ES-I3 (cell line): ENCODE measurements at regions not wholly inside any gene's neighbourhood (a gene's known extent, or its start where the extent isn't known, plus 50 kb on each side); places are given as distances from the start of the nearest gene placed in this dataset.

Source experiments
- H3K36me3 ChIP-seq: 2 replicates; pipeline ENCODE4 v1.6.1; 2013; ENCODE audit warnings: mild to moderate bottlenecking, low read length, control low read depth, moderate library complexity; ENCODE audit not compliant: insufficient read depth
- H3K4me1 ChIP-seq: 2 replicates; pipeline ENCODE4 v1.6.1; 2013; ENCODE audit warnings: mild to moderate bottlenecking, control low read depth, low read length; ENCODE audit not compliant: insufficient read depth
- H3K9ac ChIP-seq: 2 replicates; pipeline ENCODE4 v1.6.1; 2013; ENCODE audit warnings: low read depth, mild to moderate bottlenecking, low read length, moderate library complexity
- H3K9me3 ChIP-seq: 2 replicates; pipeline ENCODE4 v1.6.1; 2013; ENCODE audit warnings: mild to moderate bottlenecking, low read length, moderate library complexity; ENCODE audit not compliant: control insufficient read depth, insufficient read depth

DNA sequence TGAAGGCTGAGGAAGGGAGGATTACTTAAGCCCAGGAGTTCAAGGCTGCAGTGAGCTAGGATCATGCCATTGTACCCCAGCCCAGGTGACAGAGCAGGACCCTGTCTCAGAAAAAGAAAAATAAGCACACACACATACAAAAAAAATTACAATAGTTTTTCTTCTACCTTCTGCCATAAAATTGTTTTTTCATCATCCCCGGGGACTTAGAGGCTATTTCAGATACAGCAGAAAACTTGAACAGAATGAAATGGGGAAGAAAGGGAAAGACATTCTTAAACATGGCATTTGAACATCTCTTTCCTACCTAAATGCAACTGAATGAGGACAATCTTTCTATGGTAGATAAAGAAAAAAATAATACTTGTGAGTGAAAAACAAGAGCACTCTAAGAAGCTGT is 109.1 kb downstream of the KCTD12 start:
- no peak overlapping the region for H3K9ac ChIP-seq
- no peaks in the 10 kb centered on the region for H3K36me3 ChIP-seq

DNA sequence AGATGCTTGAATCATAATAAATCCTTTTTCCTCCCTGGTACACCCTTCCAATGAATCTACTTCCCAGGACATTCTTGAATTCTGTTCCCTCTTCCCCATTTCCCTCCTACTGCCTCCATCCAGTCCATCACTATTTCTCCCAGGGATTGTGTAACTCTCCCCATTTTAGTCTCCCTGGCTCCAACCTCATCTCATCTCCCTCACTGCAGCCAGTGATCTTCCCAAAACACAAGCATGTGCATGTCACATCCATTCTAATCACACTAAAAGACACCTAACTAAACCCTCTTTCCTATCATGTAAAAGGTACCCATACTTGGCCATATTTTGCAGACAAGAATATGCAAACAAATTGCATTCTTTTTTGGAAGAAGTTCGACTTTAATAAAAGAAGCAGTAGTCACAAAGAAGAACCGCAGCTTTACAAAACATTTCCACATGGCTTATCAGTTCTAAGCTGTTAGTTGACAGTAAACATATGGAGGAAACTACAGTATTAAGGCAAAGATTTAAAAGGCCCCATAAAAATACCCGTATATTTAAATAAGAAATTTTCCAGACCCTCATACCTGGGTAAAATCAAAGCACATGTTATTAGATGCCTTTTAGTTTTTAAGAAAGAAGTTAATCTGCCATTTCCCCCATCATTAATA is 111.0 kb downstream of the KCTD12 start:
- no peaks in the 10 kb centered on the region for H3K36me3 ChIP-seq
- no peak overlapping the region for H3K9ac ChIP-seq
- H3K4me1 ChIP-seq, result no peaks in the 10 kb centered on the region; the same call in 1 of the 2 replicates
- H3K9me3 ChIP-seq, result no peaks in the 10 kb centered on the region

More for the DNA sequence above, 109.1 kb downstream of the KCTD12 start:
- H3K4me1 ChIP-seq, result no peaks in the 10 kb centered on the region; the same call in 1 of the 2 replicates
- H3K9me3 ChIP-seq, result no peaks in the 10 kb centered on the region

DNA sequence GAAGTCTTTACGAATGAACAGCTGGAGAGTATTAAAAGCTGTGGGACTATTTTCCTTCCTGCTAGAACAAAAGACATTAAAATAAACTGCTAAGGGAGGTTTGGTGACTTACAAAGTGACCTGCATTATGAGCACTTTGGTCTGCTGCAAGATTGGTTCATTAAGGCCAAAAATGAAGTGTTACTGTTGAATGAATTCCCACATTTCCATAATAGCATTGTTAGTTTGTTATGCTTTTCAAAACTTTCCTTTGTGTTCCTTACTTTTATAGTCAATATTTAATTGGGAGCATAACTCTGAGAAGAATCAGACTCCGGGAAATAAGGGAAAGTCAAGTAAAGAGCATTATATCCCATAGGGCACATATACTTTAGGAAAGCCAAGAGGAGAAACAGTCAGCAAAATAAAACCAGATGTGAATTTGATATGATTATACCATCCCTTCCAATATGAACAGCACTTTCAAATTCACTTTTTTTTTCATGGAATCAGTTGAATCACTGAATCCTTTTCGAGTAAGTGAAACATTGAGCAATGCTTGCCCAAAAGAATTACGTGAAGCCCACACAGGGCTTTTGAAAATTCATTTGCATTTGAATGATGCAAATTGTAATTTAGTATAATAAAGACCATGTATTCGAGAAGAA is 112.6 kb downstream of the KCTD12 start:
- Histone ChIP-seq H3K9ac (no peak overlapping the region), H3K36me3 (no peaks in the 10 kb centered on the region), H3K9me3 (no peaks in the 10 kb centered on the region), H3K4me1 (no peaks in the 10 kb centered on the region; the same call in 1 of the 2 replicates)

DNA sequence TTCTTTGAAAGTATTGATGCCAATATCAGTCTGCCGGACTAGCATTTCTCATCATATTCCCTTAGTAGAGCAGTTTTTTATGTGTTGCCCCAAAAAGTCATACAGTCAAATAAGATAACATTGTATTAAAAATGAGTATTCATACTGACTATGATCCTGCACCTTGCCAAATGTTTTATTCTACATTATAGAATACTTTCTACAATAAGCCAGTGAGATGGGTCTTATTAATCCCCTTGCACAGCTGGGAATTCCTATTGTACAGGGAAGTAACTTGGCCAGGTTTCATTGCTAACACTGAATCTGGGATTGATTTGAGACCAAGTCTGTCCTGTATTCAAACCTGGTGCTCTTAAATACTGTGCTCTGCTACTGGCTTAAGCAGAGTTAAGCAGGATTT is 114.0 kb downstream of the KCTD12 start:
- Histone ChIP-seq H3K9me3 (no peaks in the 10 kb centered on the region), H3K36me3 (no peaks in the 10 kb centered on the region)

DNA sequence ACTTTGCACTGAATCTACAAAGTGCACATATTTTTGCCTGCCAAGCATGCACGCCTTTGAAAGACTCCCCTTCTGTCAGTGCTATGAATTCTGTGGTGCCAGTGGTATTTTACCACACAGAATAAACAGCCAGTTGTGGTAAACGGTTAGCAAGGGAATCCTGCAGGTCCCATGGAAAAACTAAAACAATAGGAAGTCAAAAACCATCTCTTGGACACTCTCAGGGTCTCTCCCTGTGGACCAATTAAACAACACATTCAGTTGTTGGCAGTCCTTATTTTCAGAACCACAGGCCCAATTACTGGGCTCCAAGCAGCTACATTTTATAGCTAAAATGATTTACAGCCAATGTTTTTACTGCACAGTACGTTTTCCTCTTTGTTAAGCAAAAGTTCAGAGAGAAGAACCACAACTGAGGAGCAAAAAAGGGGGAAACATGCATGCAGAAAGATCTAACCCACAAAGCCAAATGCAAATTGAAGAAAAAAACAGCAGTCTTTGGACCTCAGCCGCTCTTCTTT is 116.9 kb downstream of the KCTD12 start:
- H3K36me3 ChIP-seq, result no peaks in the 10 kb centered on the region
- H3K9me3 ChIP-seq, result no peaks in the 10 kb centered on the region
- no peak overlapping the region for H3K9ac ChIP-seq
- no peaks in the 10 kb centered on the region; the same call in 1 of the 2 replicates for H3K4me1 ChIP-seq

More for the DNA sequence above, 114.0 kb downstream of the KCTD12 start:
- H3K4me1 ChIP-seq, result no peaks in the 10 kb centered on the region; the same call in 1 of the 2 replicates
- no peak overlapping the region for H3K9ac ChIP-seq

DNA sequence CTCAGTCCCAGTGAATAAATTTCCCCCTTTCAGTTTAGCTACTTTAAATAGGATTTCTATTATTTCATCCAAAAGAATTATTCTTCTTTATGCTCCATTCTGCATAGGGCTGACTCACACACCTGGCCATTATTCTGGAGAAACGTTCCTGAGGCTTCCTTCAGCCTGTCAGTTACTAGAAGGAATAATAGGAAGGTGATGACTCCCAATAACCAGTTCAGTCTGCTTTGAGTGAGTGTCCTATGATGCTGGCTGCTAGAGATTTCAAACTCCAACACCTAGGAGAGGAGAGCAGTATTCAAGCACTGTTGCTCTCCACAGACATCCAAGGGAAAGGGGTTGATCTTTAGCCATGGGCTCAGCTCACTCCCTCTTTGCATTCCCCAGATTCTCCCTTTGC is 117.8 kb downstream of the KCTD12 start:
- H3K36me3 ChIP-seq, result no peaks in the 10 kb centered on the region
- no peak overlapping the region for H3K9ac ChIP-seq
- no peaks in the 10 kb centered on the region for H3K9me3 ChIP-seq
- H3K4me1 ChIP-seq, result no peaks in the 10 kb centered on the region

DNA sequence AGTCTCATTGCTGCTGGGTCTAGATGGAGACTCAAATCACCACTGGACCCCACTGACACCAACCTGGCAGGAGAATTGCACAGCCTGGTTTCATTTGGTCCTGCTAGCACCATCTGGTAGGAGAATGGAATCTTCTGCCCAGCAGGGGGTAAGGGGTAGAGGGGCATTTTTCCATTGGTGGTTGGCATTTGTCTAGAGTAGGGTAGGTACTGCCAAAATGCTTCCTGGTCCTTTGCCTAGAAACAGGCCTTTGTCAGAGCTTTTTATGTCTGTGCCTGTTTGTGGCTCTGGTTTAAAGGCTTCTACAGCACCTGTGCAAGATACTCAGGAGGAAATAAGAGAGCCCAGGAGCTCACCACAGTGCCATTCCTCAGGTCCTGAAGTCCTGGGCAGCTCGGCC is 121.3 kb downstream of the KCTD12 start:
- H3K4me1 ChIP-seq, result no peaks in the 10 kb centered on the region; the same call in 1 of the 2 replicates
- no peaks in the 10 kb centered on the region for H3K36me3 ChIP-seq
- no peaks in the 10 kb centered on the region for H3K9me3 ChIP-seq
- H3K9ac ChIP-seq, result no peak overlapping the region

DNA sequence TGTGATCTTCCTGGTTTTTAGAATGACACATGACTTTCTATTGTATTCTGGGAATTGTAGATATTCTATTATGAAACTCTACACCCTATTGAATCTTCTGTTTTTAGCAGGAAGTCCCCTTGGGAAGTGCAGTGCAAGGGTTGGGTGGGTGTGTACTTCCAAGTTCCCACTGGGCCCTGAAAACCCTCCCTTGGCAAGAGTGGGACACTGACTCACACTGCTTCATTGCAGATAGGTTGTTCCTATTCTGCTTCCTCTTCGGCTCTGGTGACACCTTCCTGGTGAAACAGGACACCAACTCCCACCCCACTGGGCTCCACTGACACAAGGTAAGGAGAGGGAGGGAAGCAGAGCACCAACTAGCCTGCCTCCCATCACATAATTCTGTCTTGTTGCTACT is 121.8 kb downstream of the KCTD12 start:
- Histone ChIP-seq H3K4me1 (no peaks in the 10 kb centered on the region; the same call in 1 of the 2 replicates), H3K36me3 (no peaks in the 10 kb centered on the region), H3K9me3 (no peaks in the 10 kb centered on the region), H3K9ac (no peak overlapping the region)

DNA sequence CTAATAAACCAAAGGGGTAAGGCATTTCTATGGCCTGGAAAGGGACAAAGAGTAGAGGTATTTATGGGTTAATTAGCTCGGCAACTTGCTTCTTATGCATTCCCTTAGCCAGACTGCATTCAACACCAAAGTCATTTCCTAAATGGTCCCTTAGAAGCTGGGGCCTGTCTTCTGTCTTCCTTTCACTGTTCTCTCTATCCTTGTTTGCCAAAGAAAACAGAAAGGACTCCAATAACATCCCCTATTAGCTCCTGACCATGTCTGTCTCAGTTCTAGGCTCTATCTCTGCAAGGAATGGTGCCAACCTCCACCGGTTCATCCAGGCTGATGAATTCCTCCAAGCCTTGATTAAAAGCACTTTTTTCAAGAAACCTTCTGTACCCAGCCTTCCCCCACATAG is 123.5 kb downstream of the KCTD12 start:
- Histone ChIP-seq H3K4me1 (no peaks in the 10 kb centered on the region; the same call in 1 of the 2 replicates), H3K9me3 (no peaks in the 10 kb centered on the region), H3K36me3 (no peaks in the 10 kb centered on the region), H3K9ac (no peak overlapping the region)

DNA sequence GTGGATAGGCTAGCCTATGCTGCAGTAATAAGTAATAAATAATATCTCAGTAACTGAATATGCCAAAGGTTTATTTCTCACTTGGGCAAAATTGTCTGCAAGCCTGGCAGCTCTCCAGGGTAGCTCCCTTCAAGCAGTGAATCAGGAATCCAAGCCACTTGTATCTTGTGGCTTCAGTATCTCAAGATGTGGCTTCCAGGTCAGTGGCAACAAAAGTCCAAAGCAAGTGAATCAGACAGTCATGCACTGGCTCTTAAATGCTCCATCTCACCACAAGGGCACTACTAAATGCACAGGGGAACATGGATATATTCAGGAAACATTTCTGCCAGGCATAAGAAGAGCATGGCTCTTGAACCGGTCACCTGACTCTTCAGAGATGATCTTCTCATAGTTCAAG is 126.3 kb downstream of the KCTD12 start:
- H3K9me3 ChIP-seq, result no peaks in the 10 kb centered on the region
- H3K4me1 ChIP-seq, result no peaks in the 10 kb centered on the region; the same call in 1 of the 2 replicates
- no peak overlapping the region for H3K9ac ChIP-seq
- H3K36me3 ChIP-seq, result no peaks in the 10 kb centered on the region

DNA sequence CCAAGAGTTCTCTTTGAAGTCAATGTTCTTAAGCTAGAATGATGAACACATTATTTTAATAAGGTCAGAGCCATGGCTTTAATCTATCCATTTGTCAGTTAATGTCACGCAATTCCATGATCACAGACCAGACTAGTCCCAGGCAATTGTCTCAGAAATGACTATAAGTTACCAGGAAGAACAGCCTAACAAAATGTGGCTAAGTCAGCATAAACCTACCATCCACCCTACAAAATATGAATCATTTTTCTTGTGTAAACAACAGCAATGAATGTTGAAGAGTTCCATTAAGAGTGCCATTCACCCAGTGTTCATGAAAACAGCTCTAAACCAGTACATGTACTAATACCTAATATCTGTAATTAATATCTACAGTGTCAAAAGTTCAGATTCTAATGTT is 127.5 kb downstream of the KCTD12 start:
- no peaks in the 10 kb centered on the region for H3K9me3 ChIP-seq
- no peak overlapping the region for H3K9ac ChIP-seq
- no peaks in the 10 kb centered on the region for H3K36me3 ChIP-seq
- H3K4me1 ChIP-seq, result no peaks in the 10 kb centered on the region; the same call in 1 of the 2 replicates

DNA sequence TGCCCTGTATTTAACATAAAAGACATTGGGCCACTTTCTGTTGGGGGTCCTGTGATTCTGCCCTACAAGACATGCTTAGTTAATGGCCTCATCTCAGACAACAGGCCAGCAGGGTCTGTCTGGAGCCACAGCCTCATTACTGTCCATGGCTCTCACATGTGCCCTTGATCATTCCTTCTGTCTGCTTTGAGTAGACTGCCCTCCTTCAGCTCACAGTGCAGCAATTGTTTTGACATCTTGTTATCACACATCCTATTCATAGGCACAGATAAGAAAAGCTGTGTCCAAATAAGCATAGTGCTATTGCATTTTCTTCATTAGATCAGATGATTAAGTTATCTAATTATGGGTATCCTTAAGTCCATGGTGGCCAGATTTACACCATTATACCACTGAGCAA is 127.9 kb downstream of the KCTD12 start:
- H3K9me3 ChIP-seq, result no peaks in the 10 kb centered on the region
- H3K36me3 ChIP-seq, result no peaks in the 10 kb centered on the region
- no peak overlapping the region for H3K9ac ChIP-seq
- H3K4me1 ChIP-seq, result no peaks in the 10 kb centered on the region; the same call in 1 of the 2 replicates

DNA sequence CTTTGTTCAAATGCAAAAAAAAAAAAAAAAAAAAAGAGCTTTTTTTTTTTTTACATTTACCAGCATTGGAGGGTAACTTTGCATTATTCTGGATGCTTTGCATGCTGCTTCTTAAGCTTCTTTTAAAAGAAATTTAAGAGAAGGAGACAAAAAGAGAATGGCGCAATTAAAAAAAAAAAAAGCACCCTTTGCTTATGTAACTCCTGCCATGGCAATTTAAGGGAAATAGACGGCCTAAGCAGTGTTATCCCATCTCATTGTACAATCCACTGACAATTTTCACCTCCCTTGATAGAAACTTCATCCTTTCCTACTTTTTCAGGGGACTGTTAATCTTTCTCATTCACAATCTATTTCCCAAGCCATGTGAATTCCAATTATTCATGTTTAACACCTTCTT is 129.8 kb downstream of the KCTD12 start:
- Histone ChIP-seq H3K4me1 (no peaks in the 10 kb centered on the region), H3K9ac (no peak overlapping the region), H3K36me3 (no peaks in the 10 kb centered on the region), H3K9me3 (no peaks in the 10 kb centered on the region)

DNA sequence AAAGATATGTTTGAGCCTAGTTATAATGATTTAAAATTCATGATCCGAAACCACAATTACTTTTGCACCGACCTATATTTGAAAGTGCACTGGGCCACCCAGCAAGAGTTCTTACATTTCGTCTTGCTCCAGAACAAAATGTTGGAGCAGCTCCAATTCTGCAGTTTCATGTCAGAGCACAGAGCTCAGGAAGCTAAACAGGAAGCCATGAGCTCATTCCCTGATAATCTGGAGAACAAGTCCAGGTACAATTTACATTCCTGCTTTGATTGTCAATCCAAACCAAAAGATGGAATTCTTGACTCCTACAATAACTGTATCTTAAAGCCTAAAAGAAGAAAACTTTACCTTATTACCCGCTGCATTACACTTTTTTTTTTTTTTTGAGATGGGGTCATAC is 131.8 kb downstream of the KCTD12 start:
- no peaks in the 10 kb centered on the region for H3K4me1 ChIP-seq
- H3K36me3 ChIP-seq, result no peaks in the 10 kb centered on the region
- H3K9me3 ChIP-seq, result no peaks in the 10 kb centered on the region
- H3K9ac ChIP-seq, result no peak overlapping the region

DNA sequence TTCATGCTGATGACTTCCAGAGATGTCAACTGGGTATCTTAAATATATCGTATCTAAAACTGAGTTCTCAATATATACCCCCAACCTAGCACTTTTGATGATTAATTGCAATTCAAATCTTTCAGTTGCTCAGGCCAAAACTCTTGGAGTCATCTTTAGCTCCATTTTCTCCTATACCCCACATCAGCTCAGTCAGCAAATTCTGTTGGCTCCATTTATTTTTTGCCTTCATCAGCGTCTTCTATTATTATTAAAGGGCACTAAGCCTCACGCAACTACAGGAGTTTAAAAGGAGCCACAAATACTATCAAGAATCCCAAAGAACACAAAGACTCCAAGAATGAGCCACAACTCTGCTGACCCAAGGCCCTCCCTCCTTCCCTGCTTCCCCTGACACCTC is 134.9 kb downstream of the KCTD12 start:
- H3K9me3 ChIP-seq, result no peaks in the 10 kb centered on the region
- no peaks in the 10 kb centered on the region for H3K36me3 ChIP-seq
- no peak overlapping the region for H3K9ac ChIP-seq
- H3K4me1 ChIP-seq, result no peaks in the 10 kb centered on the region
